HCT116 (cell line): ENCODE measurements at regions not wholly inside any gene's neighbourhood (a gene's known extent, or its start where the extent isn't known, plus 50 kb on each side); places are given as distances from the start of the nearest gene placed in this dataset.

Source experiments
- CTCF ChIP-seq, 3 experiments: fragments of 200-600 bp in 1 of 3; sonication (generic) in 1 of 3; IDR thresholded peaks in 2 of 3; conservative IDR thresholded peaks in 1 of 3; 2 replicates each; pipeline ENCODE4 v1.5.1; 2012 to 2017; ENCODE audit warnings: low read depth in 2 of 3, low read length in 2 of 3, antibody characterized with exemption in 1 of 3, borderline replicate concordance in 1 of 3, control low read depth in 1 of 3, mild to moderate bottlenecking in 1 of 3, mixed read lengths in 1 of 3, mixed run types in 1 of 3, moderate library complexity in 1 of 3; ENCODE audit not compliant: insufficient read depth in 1 of 3
- EZH2 ChIP-seq: fragments of 200-600 bp; sonication (generic); IDR thresholded peaks from 2 replicates; pipeline ENCODE4 v1.6.1; 2017; ENCODE audit warnings: antibody characterized with exemption, mixed run types
- EZH2phosphoT487 ChIP-seq: fragments of 200-600 bp; IDR thresholded peaks from 2 replicates; pipeline ENCODE4 v1.6.1; 2018; ENCODE audit warnings: antibody characterized with exemption, borderline replicate concordance
- JUND ChIP-seq: IDR thresholded peaks from 2 replicates; pipeline ENCODE4 v1.6.1; 2012
- POLR2A ChIP-seq: IDR thresholded peaks from 2 replicates; pipeline ENCODE4 v1.7.0; 2011; ENCODE audit warnings: borderline replicate concordance; ENCODE audit not compliant: insufficient read depth, insufficient read length; ENCODE audit errors: extremely low read depth
- POLR2AphosphoS5 ChIP-seq: IDR thresholded peaks from 2 replicates; pipeline ENCODE4 v1.6.1; 2011; ENCODE audit warnings: mild to moderate bottlenecking, low read depth, low read length, moderate library complexity
- RAD21 ChIP-seq: IDR thresholded peaks from 2 replicates; pipeline ENCODE4 v1.6.1; 2012; ENCODE audit warnings: low read depth, mild to moderate bottlenecking
- SIN3A ChIP-seq: IDR thresholded peaks from 2 replicates; pipeline ENCODE4 v1.6.1; 2012; ENCODE audit warnings: low read depth
- SP1 ChIP-seq: IDR thresholded peaks from 2 replicates; pipeline ENCODE4 v1.6.1; 2012; ENCODE audit warnings: low read depth
- SRF ChIP-seq: IDR thresholded peaks from 2 replicates; pipeline ENCODE4 v1.6.1; 2012; ENCODE audit warnings: low read depth
- YY1 ChIP-seq: IDR thresholded peaks from 2 replicates; pipeline ENCODE4 v1.6.1; 2011; ENCODE audit warnings: low read length, low read depth, moderate library complexity, mild to moderate bottlenecking; ENCODE audit not compliant: insufficient replicate concordance; ENCODE audit errors: extremely low read depth
- ZNF274 ChIP-seq: fragments of 200-500 bp; sonication (Bioruptor generic); IDR thresholded peaks from 2 replicates; pipeline ENCODE4 v1.6.1; 2014; ENCODE audit warnings: mild to moderate bottlenecking, low read depth, low read length, inconsistent platforms
- TF ChIP-seq, protein P1 (sequence below): IDR thresholded peaks from 2 replicates; pipeline ENCODE4 v1.6.1; 2012; ENCODE audit warnings: low read depth

DNA sequence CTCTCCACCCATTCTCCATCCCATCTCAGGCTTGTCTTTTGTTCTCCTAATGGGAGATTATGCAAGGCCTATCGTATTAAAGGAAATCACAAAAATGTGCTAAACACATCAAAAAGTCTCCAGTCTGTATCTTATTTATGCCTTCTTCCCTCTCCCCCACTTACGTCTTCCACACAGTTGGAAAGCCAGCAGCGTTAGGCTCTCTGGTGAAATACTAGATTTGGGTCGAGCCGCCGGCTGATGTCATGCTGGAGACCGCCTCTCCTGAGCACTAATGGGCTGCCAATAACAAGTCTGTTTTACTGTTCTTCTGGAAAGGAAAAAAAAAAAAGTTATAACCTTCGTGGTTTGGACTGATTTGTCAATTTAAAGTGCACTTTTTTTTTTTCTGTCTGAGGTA, 182.7 kb upstream of the SIX2 start:
- TF ChIP-seq POLR2AphosphoS5 = no peak
- TF ChIP-seq SP1 = no peak
- no peak for TF ChIP-seq YY1
- no peak for TF ChIP-seq CTCF (IDR thresholded peaks at IDR 0.05 in 2 of 3, conservative IDR thresholded peaks at IDR 0.05 in 1 of 3; ENCODE audit: borderline replicate concordance in 1 of 3, insufficient read depth in 1 of 3, low read depth in 2 of 3, low read length in 2 of 3)
- no peak for TF ChIP-seq SRF
- TF ChIP-seq JUND = no peak
- no peak for TF ChIP-seq ZNF274
- no peak for TF ChIP-seq POLR2A
- TF ChIP-seq, protein P1, sequence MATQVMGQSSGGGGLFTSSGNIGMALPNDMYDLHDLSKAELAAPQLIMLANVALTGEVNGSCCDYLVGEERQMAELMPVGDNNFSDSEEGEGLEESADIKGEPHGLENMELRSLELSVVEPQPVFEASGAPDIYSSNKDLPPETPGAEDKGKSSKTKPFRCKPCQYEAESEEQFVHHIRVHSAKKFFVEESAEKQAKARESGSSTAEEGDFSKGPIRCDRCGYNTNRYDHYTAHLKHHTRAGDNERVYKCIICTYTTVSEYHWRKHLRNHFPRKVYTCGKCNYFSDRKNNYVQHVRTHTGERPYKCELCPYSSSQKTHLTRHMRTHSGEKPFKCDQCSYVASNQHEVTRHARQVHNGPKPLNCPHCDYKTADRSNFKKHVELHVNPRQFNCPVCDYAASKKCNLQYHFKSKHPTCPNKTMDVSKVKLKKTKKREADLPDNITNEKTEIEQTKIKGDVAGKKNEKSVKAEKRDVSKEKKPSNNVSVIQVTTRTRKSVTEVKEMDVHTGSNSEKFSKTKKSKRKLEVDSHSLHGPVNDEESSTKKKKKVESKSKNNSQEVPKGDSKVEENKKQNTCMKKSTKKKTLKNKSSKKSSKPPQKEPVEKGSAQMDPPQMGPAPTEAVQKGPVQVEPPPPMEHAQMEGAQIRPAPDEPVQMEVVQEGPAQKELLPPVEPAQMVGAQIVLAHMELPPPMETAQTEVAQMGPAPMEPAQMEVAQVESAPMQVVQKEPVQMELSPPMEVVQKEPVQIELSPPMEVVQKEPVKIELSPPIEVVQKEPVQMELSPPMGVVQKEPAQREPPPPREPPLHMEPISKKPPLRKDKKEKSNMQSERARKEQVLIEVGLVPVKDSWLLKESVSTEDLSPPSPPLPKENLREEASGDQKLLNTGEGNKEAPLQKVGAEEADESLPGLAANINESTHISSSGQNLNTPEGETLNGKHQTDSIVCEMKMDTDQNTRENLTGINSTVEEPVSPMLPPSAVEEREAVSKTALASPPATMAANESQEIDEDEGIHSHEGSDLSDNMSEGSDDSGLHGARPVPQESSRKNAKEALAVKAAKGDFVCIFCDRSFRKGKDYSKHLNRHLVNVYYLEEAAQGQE = no peak
- no peak for TF ChIP-seq EZH2phosphoT487
- no peak for TF ChIP-seq RAD21
- no peak for TF ChIP-seq EZH2
- TF ChIP-seq SIN3A = no peak
